Fibroblast of skin of right quadriceps (primary cell): ENCODE measurements at regions not wholly inside any gene's neighbourhood (a gene's known extent, or its start where the extent isn't known, plus 50 kb on each side); places are given as distances from the start of the nearest gene placed in this dataset.
"Not testable (repeated sequence)": the region's sequence is repeated elsewhere in the genome, so short reads cannot be mapped to it uniquely, and the experiment has no call there.

Experiments
- DNase-seq: peaks from one replicate; pipeline ENCODE4 v3.0.0-alpha.2; 2013

GRCh38 chr4:174400603-174401302, 117.0 kb downstream of the CEP44 start:
- DNase-seq = not testable (repeated sequence)

- peak; percentile 62 for DNase-seq
Observed at GRCh38 chr4:174398728-174399127, 115.0 kb downstream of the CEP44 start.

- DNase-seq = no peak
Observed at GRCh38 chr4:174397366-174398155, 113.8 kb downstream of the CEP44 start.

GRCh38 chr4:174396599-174397110, 112.9 kb downstream of the CEP44 start:
- no peak for DNase-seq

- DNase-seq = peak; percentile 62
Observed at GRCh38 chr4:174394915-174395314, 111.2 kb downstream of the CEP44 start.

GRCh38 chr4:174389439-174389838, 105.7 kb downstream of the CEP44 start:
- no peak for DNase-seq

GRCh38 chr4:174388461-174389145, 104.9 kb downstream of the CEP44 start:
- no peak for DNase-seq

GRCh38 chr4:174387721-174388120, 104.0 kb downstream of the CEP44 start:
- no peak for DNase-seq

- DNase-seq = no peak
Observed at GRCh38 chr4:174387143-174387542, 103.4 kb downstream of the CEP44 start.

- no peak for DNase-seq
Observed at GRCh38 chr4:174383783-174384182, 100.1 kb downstream of the CEP44 start.

GRCh38 chr4:174382938-174383605, 99.4 kb downstream of the CEP44 start:
- not testable (repeated sequence) for DNase-seq
